ENCODE measurements at regions not wholly inside any gene's neighbourhood (a gene's known extent, or its start where the extent isn't known, plus 50 kb on each side); places are given as distances from the start of the nearest gene placed in this dataset.

DNA sequence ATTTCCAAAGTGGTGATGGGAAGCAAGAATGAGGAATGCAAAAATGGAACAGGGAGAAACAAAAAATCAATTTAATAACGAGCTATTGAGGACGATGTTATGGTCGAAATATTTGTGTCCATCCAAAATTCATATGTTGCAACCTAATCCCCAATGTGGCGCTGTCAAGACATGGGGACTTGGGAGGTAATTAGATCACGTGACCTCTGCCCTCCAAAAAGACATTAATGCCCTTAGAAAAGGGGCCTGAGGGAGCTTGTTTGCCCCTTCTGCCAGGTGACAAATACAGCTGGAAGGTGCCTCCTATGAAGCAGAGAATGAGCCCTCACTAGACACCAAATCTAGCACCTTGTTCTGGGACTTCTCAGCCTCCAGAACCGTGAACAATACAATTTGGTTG, 315.2 kb upstream of the CDH9 start:
- Histone ChIP-seq H3K9me3 (no peaks in the 10 kb centered on the region), H3K4me3 (no peak overlapping the region), H3K36me3 (no peaks in the 10 kb centered on the region), H3K4me1 (replicated peaks) (no peaks in the 10 kb centered on the region), H3K27me3 (replicated peaks; ENCODE audit: insufficient read depth) (no peaks in the 10 kb centered on the region), H3K27ac (no peak overlapping the region)
- 92% methylated on average over 6 of the region's 6 CpGs for WGBS
- DNase-seq (ENCODE audit: low spot score) = no peak
- no peak for TF ChIP-seq POLR2A (IDR thresholded peaks at IDR 0.05)
- TF ChIP-seq CTCF (IDR thresholded peaks at IDR 0.05) = no peak
- TF ChIP-seq POLR2AphosphoS5 (IDR thresholded peaks at IDR 0.05) = no peak
- intact Hi-C loops (cut with DNase I) = no loop called here

- Histone ChIP-seq H3K27ac (no peak overlapping the region), H3K4me1 (replicated peaks) (no peaks in the 10 kb centered on the region), H3K36me3 (no peaks in the 10 kb centered on the region), H3K9me3 (no peaks in the 10 kb centered on the region), H3K27me3 (replicated peaks; ENCODE audit: insufficient read depth) (no peaks in the 10 kb centered on the region), H3K4me3 (no peak overlapping the region)
- intact Hi-C loops (cut with DNase I) = no loop called here
- TF ChIP-seq POLR2AphosphoS5 (IDR thresholded peaks at IDR 0.05) = no peak
- no peak for TF ChIP-seq CTCF (IDR thresholded peaks at IDR 0.05)
- no peak for TF ChIP-seq POLR2A (IDR thresholded peaks at IDR 0.05)
- DNase-seq (ENCODE audit: low spot score) = no peak
These were observed 303.0 kb upstream of the CDH9 start for GRCh38 chr5:27341342-27341741.

DNA sequence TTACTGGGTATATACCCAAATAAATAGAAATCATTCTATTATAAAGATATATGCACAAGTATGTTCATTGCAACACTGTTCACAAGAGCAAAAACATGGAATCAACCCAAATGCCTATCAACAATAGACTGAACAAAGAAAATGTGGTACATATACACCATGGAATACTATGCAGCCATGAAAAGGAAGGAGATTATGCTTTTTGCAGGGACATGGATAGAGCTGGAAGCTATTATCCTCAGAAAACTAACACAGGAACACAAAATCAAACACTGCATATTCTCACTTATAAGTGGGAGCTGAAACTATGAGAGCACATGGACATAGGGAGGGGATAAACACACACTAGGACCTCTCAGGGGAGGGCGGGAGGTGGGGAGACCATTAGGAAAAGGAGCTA, 298.4 kb upstream of the CDH9 start:
- no peaks in the 10 kb centered on the region for H3K27me3 ChIP-seq (replicated peaks; ENCODE audit: insufficient read depth)
- no peaks in the 10 kb centered on the region for H3K4me1 ChIP-seq (replicated peaks)
- H3K9me3 ChIP-seq = no peaks in the 10 kb centered on the region
- WGBS = 32% methylated on average over 1 of the region's 1 CpG
- TF ChIP-seq POLR2AphosphoS5 (IDR thresholded peaks at IDR 0.05) (no peak), POLR2A (IDR thresholded peaks at IDR 0.05) (no peak), CTCF (IDR thresholded peaks at IDR 0.05) (no peak)
- no peak for DNase-seq (ENCODE audit: low spot score)
- H3K36me3 ChIP-seq = no peaks in the 10 kb centered on the region
- H3K27ac ChIP-seq = no peak overlapping the region
- intact Hi-C loops (cut with DNase I) = no loop called here
- no peak overlapping the region for H3K4me3 ChIP-seq

DNA sequence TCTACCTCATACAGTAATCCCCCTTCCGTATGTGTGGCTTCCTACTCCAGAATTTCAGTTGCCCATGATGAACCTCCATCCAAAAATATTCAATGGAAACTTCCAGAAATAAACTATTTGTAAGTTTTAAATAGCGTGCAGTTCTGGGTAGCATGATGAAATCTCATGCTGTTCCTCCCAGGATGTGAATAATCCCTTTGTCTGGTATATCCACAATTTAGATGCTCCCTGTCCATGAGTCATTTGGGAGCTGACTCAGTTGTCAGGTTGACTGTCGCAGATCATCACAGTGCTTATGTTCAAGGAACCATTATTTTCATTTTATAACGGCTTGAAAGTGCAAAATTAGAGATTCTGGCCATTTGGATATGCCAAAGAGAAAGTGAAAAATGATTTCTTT, 290.1 kb upstream of the CDH9 start:
- Histone ChIP-seq H3K9me3 (no peaks in the 10 kb centered on the region), H3K4me3 (no peak overlapping the region), H3K27me3 (replicated peaks; ENCODE audit: insufficient read depth) (no peaks in the 10 kb centered on the region), H3K27ac (no peak overlapping the region), H3K4me1 (replicated peaks) (no peaks in the 10 kb centered on the region), H3K36me3 (no peaks in the 10 kb centered on the region)
- no peak for DNase-seq (ENCODE audit: low spot score)
- intact Hi-C loops (cut with DNase I) = no loop called here
- WGBS = 93% methylated on average over 4 of the region's 4 CpGs
- TF ChIP-seq POLR2AphosphoS5 (IDR thresholded peaks at IDR 0.05) (no peak), CTCF (IDR thresholded peaks at IDR 0.05) (no peak), POLR2A (IDR thresholded peaks at IDR 0.05) (no peak)

DNA sequence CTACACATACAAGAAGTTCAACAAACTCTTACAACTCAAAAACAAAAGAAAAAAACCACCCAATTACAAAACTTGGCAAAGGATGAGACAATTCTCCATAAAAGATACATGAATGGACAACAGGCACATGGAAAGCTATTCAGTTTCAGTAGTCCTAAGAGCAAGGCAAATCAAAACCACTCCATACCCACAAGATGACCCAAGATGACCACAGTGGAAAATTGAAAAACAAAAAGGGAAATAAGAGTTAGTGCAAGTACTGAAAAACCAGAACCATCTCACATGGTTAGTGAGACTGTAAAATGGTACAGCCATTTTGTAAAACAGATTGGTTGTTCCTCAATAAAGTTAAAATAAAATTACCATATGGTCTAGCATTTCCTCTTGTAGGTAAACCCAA, 287.1 kb upstream of the CDH9 start:
- Histone ChIP-seq H3K4me1 (replicated peaks) (no peaks in the 10 kb centered on the region), H3K27ac (no peak overlapping the region), H3K27me3 (replicated peaks; ENCODE audit: insufficient read depth) (no peaks in the 10 kb centered on the region), H3K36me3 (no peaks in the 10 kb centered on the region), H3K4me3 (no peak overlapping the region), H3K9me3 (no peaks in the 10 kb centered on the region)
- no peak for DNase-seq (ENCODE audit: low spot score)
- intact Hi-C loops (cut with DNase I) = no loop called here
- TF ChIP-seq POLR2A (IDR thresholded peaks at IDR 0.05) = no peak
- no peak for TF ChIP-seq CTCF (IDR thresholded peaks at IDR 0.05)
- TF ChIP-seq POLR2AphosphoS5 (IDR thresholded peaks at IDR 0.05) = no peak

Data from prostate gland (tissue), 2 donors.